ENCODE measurements at regions not wholly inside any gene's neighbourhood (a gene's known extent, or its start where the extent isn't known, plus 50 kb on each side); places are given as distances from the start of the nearest gene placed in this dataset.

GRCh38 chr12:71333418-71333817, 106.2 kb upstream of the LGR5 start:
- Histone ChIP-seq H4K20me1 (replicated peaks; ENCODE audit: control insufficient read depth, extremely low read depth, insufficient read depth, low read length) (no peaks in the 10 kb centered on the region), H3K9me1 (replicated peaks; ENCODE audit: control insufficient read depth, extremely low read depth, insufficient read depth, low read length) (no peaks in the 10 kb centered on the region), H3K27me3 (ENCODE audit: control insufficient read depth in 2 of 2, insufficient read depth in 2 of 2, low read length in 2 of 2) (no peaks in the 10 kb centered on the region), H3K9ac (replicated peaks; ENCODE audit: extremely low read depth, insufficient read depth, low read length) (no peak overlapping the region), H3K36me3 (ENCODE audit: control insufficient read depth in 2 of 2, extremely low read depth in 1 of 2, insufficient read depth in 2 of 2, low read length in 2 of 2) (no peaks in the 10 kb centered on the region), H3K79me2 (ENCODE audit: control insufficient read depth, insufficient read depth, low read length) (no peaks in the 10 kb centered on the region), H3K4me2 (ENCODE audit: insufficient read depth, low read length) (no peak overlapping the region), H2AFZ (ENCODE audit: low read depth, low read length) (no peak overlapping the region), H3K27ac (ENCODE audit: insufficient read depth, low read depth, low read length) (no peak overlapping the region), H3K9me3 (replicated peaks; ENCODE audit: control insufficient read depth, insufficient read depth, low read length) (no peaks in the 10 kb centered on the region), H3K4me3 (replicated peaks in 1 of 3; ENCODE audit: insufficient read depth in 1 of 3, low read depth in 1 of 3, low read length in 3 of 3) (no peak overlapping the region), H3K4me1 (ENCODE audit: control insufficient read depth, extremely low read depth, insufficient read depth, low read length) (no peaks in the 10 kb centered on the region)
- no TSS peak for BruUV-seq (replicated peaks)
- dilution Hi-C loops (cut with MboI; ENCODE audit: extremely low pct_ligation_motif_present, low sequenced_read_pairs) (no loop called here), intact Hi-C loops (cut with micrococcal nuclease) (no loop called here)
- POLR2A ChIA-PET = no interaction called here
- DNase-seq (ENCODE audit: low read depth, low spot score) (no peak), FAIRE-seq (no peak)
- CTCF ChIA-PET = no interaction called here
- TF ChIP-seq MAX (IDR thresholded peaks at IDR 0.05; ENCODE audit: insufficient read depth, insufficient read length) (no peak), FOS (IDR thresholded peaks at IDR 0.05; ENCODE audit: borderline replicate concordance, insufficient read depth, low read length) (no peak), POLR2A (IDR thresholded peaks at IDR 0.05; ENCODE audit: low read depth, low read length) (no peak), POLR2AphosphoS5 (IDR thresholded peaks at IDR 0.05; ENCODE audit: insufficient read depth, low read depth, low read length) (no peak), CTCF (IDR thresholded peaks at IDR 0.05; ENCODE audit: extremely low read depth in 1 of 2, insufficient read depth in 1 of 2, low read depth in 1 of 2, low read length in 2 of 2) (no peak), EZH2 (IDR thresholded peaks at IDR 0.05; ENCODE audit: borderline replicate concordance, low read depth, low read length, severe bottlenecking) (no peak), JUN (IDR thresholded peaks at IDR 0.05; ENCODE audit: borderline replicate concordance, insufficient read depth, insufficient read length, low read depth) (no peak), GATA2 (IDR thresholded peaks at IDR 0.05; ENCODE audit: insufficient read depth, insufficient read length, low read depth, low read length) (no peak), MYC (IDR thresholded peaks at IDR 0.05; ENCODE audit: low read depth, low read length) (no peak)
